OCI-LY7 (cell line): ENCODE measurements at regions not wholly inside any gene's neighbourhood (a gene's known extent, or its start where the extent isn't known, plus 50 kb on each side); places are given as distances from the start of the nearest gene placed in this dataset.
"Not testable (repeated sequence)": the region's sequence is repeated elsewhere in the genome, so short reads cannot be mapped to it uniquely, and the experiment has no call there.

Source experiments
- CTCF ChIP-seq: fragments of 200-600 bp; sonication (generic); conservative IDR thresholded peaks from 2 replicates; pipeline ENCODE4 v1.5.1; 2014; ENCODE audit warnings: mild to moderate bottlenecking, antibody characterized with exemption, low read length, moderate library complexity, mixed read lengths
- EZH2phosphoT487 ChIP-seq: fragments of 200-600 bp; sonication (generic); IDR thresholded peaks from 2 replicates; pipeline ENCODE4 v1.6.1; 2018; ENCODE audit warnings: low read depth, borderline replicate concordance, mild to moderate bottlenecking, mixed run types, antibody characterized with exemption, low read length, moderate library complexity, mixed read lengths

- not testable (repeated sequence) for TF ChIP-seq CTCF, EZH2phosphoT487
Measured at GRCh38 chr18:1557711-1558110, 653.0 kb downstream of the ADCYAP1 start.
